Nephron (organoid): ENCODE measurements at regions not wholly inside any gene's neighbourhood (a gene's known extent, or its start where the extent isn't known, plus 50 kb on each side); places are given as distances from the start of the nearest gene placed in this dataset.
A peak's percentile ranks its signal among the peaks of the same experiment; 100 is the strongest.

Source experiments
- H3K27ac Mint-ChIP-seq, 3 experiments: 2 replicates each; pipeline ENCODE4 v1.8.0; 2020; ENCODE audit warnings: mixed read lengths in 3 of 3, mild to moderate bottlenecking in 2 of 3, moderate library complexity in 1 of 3
- H3K27me3 Mint-ChIP-seq: 2 replicates; pipeline ENCODE4 v1.8.0; 2021; ENCODE audit warnings: low read depth, mild to moderate bottlenecking, moderate library complexity, mixed read lengths
- H3K36me3 Mint-ChIP-seq: 2 replicates; pipeline ENCODE4 v1.8.0; 2020; ENCODE audit warnings: low read depth, mixed read lengths
- H3K4me1 Mint-ChIP-seq: 2 replicates; pipeline ENCODE4 v1.8.0; 2020; ENCODE audit warnings: mixed read lengths
- H3K4me3 Mint-ChIP-seq, 3 experiments: 2 replicates each; pipeline ENCODE4 v1.8.0; 2020; ENCODE audit warnings: mild to moderate bottlenecking in 3 of 3, mixed read lengths in 3 of 3, moderate library complexity in 2 of 3
- H3K9me3 Mint-ChIP-seq: 2 replicates; pipeline ENCODE4 v1.8.0; 2020; ENCODE audit warnings: mixed read lengths
- TF ChIP-seq, protein P1 (sequence below), 3 experiments: fragments of 200-600 bp; sonication (generic); IDR thresholded peaks; one replicate each; pipeline ENCODE4 v1.5.0; 2021; ENCODE audit warnings: antibody characterized with exemption in 3 of 3; ENCODE audit not compliant: unreplicated experiment in 3 of 3

DNA sequence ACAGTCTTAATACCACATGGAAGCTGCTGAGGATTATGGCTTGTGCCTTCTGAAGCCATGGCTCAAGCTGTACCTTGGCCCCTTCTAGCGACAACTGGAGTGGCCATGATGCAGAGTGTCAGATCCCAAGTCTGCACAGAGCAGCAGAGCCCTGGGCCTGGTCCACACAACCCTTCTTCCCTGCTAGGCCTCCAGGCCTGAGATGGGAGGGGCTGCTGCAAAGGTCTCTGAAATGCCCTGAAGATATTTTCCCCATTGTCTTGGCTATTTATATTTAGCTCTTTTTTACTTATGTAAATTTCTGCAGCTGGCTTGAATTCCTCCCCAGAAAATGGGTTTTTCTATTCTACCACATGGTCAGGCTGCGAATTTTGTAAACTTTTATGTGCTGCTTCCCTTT lies 804.6 kb upstream of the ZWINT start:
- peaks cover 8% of the 10 kb centered on the region for H3K9me3 Mint-ChIP-seq
- H3K4me1 Mint-ChIP-seq, result peaks cover 14% of the 10 kb centered on the region
- TF ChIP-seq, protein P1, sequence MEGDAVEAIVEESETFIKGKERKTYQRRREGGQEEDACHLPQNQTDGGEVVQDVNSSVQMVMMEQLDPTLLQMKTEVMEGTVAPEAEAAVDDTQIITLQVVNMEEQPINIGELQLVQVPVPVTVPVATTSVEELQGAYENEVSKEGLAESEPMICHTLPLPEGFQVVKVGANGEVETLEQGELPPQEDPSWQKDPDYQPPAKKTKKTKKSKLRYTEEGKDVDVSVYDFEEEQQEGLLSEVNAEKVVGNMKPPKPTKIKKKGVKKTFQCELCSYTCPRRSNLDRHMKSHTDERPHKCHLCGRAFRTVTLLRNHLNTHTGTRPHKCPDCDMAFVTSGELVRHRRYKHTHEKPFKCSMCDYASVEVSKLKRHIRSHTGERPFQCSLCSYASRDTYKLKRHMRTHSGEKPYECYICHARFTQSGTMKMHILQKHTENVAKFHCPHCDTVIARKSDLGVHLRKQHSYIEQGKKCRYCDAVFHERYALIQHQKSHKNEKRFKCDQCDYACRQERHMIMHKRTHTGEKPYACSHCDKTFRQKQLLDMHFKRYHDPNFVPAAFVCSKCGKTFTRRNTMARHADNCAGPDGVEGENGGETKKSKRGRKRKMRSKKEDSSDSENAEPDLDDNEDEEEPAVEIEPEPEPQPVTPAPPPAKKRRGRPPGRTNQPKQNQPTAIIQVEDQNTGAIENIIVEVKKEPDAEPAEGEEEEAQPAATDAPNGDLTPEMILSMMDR (IDR thresholded peaks at IDR 0.05; ENCODE audit: unreplicated experiment in 3 of 3), result no peak
- H3K27me3 Mint-ChIP-seq, result no peaks in the 10 kb centered on the region
- peaks cover 4% of the 10 kb centered on the region for H3K36me3 Mint-ChIP-seq
- no peak overlapping the region for H3K4me3 Mint-ChIP-seq
- no peak overlapping the region for H3K27ac Mint-ChIP-seq

DNA sequence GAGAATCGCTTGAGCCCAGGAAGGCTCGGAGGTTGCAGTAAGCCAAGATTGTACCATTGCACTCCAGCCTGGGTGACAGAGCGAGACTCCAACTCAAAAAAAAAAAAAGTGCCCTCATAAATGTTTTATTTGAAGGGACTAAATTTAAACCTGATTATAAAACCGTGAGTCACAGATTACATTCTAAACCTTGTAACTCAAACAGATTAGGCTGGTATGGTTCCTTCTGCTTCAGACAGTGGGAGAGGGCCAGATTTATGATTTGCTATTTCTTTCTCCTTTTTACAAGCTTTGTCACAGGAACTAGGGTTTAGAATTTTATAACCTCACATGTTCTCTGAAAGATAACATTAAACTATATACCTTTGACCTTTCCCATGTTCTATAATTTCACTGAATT lies 801.2 kb upstream of the ZWINT start:
- peaks cover 8% of the 10 kb centered on the region for H3K9me3 Mint-ChIP-seq
- no peaks in the 10 kb centered on the region for H3K27me3 Mint-ChIP-seq
- no peaks in the 10 kb centered on the region for H3K4me1 Mint-ChIP-seq
- H3K4me3 Mint-ChIP-seq, result no peak overlapping the region
- TF ChIP-seq, protein P1 (IDR thresholded peaks at IDR 0.05; ENCODE audit: unreplicated experiment in 3 of 3), result no peak
- peaks cover 4% of the 10 kb centered on the region for H3K36me3 Mint-ChIP-seq
- peak overlapping the region in 1 of 3 experiments; percentile 27 for H3K27ac Mint-ChIP-seq

DNA sequence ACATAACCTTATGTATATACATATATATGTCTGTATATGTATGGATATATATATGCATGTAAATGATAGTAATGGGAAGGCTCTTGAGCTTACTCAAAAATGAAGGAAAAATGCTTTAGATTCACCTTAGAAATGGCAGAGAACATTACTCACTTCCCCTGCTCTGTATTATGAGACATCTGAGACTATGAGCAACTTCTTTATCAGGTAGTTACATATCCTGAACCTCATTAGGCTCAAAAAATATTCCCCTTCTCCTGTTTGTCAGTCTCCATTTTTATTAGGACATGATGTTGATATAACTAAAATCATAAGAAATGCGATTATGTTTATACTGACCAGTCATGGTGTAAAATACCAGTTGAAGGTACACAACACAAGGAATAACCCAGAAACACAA lies 800.1 kb upstream of the ZWINT start:
- Mint-ChIP-seq H3K4me3 (no peak overlapping the region), H3K36me3 (peaks cover under 1% of the 10 kb centered on the region), H3K4me1 (no peaks in the 10 kb centered on the region), H3K27ac (no peak overlapping the region), H3K27me3 (no peaks in the 10 kb centered on the region), H3K9me3 (peaks cover 4% of the 10 kb centered on the region)
- TF ChIP-seq, protein P1 (IDR thresholded peaks at IDR 0.05; ENCODE audit: unreplicated experiment in 3 of 3), result no peak

DNA sequence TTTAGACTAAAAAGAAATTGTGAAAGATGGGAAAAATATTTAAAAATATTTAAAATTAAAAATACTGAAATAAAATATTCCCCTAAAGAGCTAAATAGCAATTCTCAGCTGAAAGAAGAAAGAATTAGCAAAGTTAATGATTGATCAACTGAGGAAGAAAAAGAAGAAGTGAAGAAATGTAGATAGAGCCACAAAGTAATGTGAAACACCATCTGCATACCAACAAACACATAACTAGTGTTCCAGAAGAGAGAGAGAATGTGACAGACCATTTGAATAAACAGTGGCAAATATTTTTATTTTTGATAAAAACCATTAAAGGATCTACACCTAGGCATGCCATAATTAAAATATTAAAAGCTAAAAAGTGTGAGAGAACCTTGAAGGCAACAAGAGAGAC lies 784.5 kb upstream of the ZWINT start:
- Mint-ChIP-seq H3K9me3 (peaks cover 4% of the 10 kb centered on the region), H3K4me3 (no peak overlapping the region), H3K27ac (no peak overlapping the region), H3K4me1 (peaks cover 7% of the 10 kb centered on the region), H3K36me3 (no peaks in the 10 kb centered on the region), H3K27me3 (no peaks in the 10 kb centered on the region)
- TF ChIP-seq, protein P1 (IDR thresholded peaks at IDR 0.05; ENCODE audit: unreplicated experiment in 3 of 3), result no peak

DNA sequence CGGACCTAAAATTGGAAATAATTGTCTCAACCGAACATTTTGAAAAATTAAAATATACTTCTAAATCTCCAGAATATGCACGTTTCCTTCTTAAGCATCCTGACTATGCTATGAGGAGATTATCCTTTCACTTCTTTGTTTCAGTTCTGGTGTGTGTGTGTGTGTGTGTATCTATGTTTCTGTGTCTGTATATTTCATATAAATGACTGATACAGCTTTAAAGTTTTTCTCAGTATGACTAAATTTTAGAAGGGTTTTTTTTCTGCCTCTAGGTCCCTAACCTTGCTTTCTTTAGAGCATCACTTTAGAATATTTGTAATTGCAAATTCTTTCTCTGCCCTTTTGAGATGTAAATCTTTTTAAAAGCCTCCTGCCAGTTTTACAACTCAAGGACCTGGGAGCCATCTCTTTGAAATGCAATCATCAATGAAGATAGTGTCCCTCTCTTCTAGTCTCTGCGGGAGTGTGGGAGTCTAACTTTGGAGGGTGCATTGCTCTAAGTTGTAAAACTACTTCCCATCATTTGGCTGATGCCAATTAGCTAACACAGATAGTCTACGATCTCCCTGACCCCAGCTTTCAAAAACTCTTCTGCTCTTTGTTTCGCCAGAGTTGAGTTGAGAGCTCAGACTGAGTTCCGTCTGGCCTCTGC lies 782.0 kb upstream of the ZWINT start:
- H3K27ac Mint-ChIP-seq, result peak overlapping the region in 1 of 3 experiments; percentile 26
- H3K27me3 Mint-ChIP-seq, result no peaks in the 10 kb centered on the region
- H3K4me1 Mint-ChIP-seq, result peaks cover 7% of the 10 kb centered on the region
- TF ChIP-seq, protein P1 (IDR thresholded peaks at IDR 0.05; ENCODE audit: unreplicated experiment in 3 of 3), result no peak
- H3K4me3 Mint-ChIP-seq, result no peak overlapping the region
- H3K36me3 Mint-ChIP-seq, result no peaks in the 10 kb centered on the region
- H3K9me3 Mint-ChIP-seq, result peaks cover 11% of the 10 kb centered on the region

DNA sequence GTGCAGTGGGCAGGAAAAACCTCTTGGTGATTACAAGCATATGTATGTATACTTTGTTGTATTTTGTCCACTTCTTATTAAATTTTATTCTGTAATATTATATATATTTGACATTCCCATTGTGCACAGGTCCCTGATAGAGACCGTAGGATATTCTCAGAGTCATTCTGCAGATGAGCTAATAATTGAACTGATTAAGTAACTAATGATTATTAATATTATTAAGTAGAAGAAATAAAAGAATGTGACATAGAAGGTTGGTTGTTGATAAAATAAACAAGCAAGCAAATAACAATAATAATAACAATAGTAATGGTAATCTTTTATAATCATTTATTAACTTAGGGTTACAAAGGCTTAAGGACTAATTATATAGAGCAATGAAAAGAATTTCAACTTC lies 780.6 kb upstream of the ZWINT start:
- H3K9me3 Mint-ChIP-seq, result peaks cover 11% of the 10 kb centered on the region
- TF ChIP-seq, protein P1 (IDR thresholded peaks at IDR 0.05; ENCODE audit: unreplicated experiment in 3 of 3), result no peak
- H3K4me3 Mint-ChIP-seq, result no peak overlapping the region
- H3K27ac Mint-ChIP-seq, result no peak overlapping the region
- H3K4me1 Mint-ChIP-seq, result peaks cover 7% of the 10 kb centered on the region
- H3K36me3 Mint-ChIP-seq, result no peaks in the 10 kb centered on the region
- H3K27me3 Mint-ChIP-seq, result no peaks in the 10 kb centered on the region
